HG03039 (cell line): ENCODE measurements at regions not wholly inside any gene's neighbourhood (a gene's known extent, or its start where the extent isn't known, plus 50 kb on each side); places are given as distances from the start of the nearest gene placed in this dataset.
"Not testable (repeated sequence)": the region's sequence is repeated elsewhere in the genome, so short reads cannot be mapped to it uniquely, and the experiment has no call there.

Experiments used
- ATAC-seq: cut with Tn5 transposase; IDR thresholded peaks from one replicate; pipeline ENCODE4 v1.9.1; 2021; ENCODE audit warnings: mild to moderate bottlenecking, moderate library complexity; ENCODE audit not compliant: unreplicated experiment

- no peak for ATAC-seq
Measured at GRCh38 chr10:44724415-44725174, 186.5 kb upstream of the TMEM72 start.

DNA sequence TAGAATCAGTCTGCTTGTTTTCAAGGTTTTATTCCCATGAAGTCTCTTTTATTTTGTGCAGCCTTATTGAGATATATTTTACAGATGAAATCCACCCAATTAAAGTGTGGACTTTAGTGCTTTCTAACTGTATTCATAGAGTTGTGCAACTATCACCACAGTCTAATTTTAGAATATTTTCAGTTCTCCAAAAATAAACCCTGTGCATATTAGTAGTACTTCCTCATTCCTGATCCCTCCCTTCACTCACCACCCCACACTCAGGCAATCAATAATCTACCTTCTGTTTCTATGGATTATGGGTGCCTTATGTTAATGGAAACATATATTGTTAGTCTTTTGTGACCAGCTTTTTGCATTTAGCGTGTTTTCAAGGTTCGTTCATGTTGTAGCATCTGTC, 185.7 kb upstream of the TMEM72 start:
- peak; percentile 74 for ATAC-seq

GRCh38 chr10:44731283-44731682, 179.9 kb upstream of the TMEM72 start:
- ATAC-seq: no peak

DNA sequence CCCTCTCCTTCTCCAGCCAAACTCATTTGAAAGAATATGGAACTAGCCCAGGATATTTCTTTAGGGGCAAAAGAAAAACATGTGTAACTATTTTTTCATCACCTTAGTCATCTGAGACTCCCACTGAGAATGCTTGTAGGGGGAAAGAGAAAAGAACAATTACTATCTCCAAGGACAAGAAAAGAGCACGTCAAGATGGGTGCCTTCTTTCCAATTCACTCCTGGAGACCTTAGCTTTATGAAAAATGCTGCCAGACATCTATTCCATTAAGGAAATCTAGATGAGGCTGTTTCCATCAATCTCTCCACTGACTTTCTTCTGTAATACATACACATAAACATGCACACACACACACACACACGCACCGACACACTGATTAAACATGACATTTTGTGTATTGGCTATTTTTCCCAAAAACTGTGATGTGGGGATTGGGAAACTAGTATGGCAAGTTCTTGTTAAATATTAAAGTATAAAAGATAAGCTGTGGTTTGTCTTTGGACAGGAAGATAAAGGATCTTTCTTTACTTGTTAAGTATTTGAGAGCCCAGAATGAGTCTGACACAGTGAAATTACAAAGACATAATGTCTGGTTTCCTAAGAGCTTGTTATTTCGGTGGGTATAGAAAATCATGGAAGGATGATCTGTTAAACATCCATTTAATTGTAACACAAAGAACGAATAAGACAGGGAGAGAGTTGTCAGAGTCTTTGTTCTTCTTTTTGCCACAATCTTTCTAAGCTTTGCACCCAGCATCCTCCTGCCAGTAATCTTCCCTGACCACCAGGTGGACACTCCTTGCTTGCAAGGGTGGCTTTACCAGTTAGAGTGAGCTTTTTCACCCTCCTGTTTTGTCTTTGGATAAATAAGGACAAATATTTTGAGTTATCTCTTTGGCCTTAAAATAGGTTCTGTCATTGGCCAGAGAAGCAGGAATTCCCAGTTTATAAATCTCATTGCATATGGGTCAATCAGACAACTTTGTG, 177.3 kb upstream of the TMEM72 start:
- ATAC-seq: no peak

- no peak for ATAC-seq
Measured at GRCh38 chr10:44742248-44742647, 168.9 kb upstream of the TMEM72 start.

DNA sequence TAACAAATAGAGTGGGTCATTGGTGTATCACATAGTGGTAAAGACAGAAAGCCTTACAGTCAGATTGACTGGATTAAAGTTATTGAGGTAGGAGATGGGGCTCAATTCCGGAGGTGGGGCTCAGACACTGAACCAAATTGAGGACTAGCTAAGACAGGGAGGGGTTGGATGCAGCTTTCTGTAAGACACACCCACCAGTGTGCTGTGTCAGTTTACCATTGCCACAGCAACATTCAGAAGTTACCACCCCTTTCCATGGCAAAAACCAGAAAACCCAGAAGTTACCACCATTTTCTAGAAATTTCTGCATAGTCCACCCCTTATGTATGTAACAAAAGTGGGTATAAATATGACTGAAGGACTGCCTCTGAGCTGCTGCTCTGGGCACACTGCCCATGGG, 167.6 kb upstream of the TMEM72 start:
- ATAC-seq: no peak

DNA sequence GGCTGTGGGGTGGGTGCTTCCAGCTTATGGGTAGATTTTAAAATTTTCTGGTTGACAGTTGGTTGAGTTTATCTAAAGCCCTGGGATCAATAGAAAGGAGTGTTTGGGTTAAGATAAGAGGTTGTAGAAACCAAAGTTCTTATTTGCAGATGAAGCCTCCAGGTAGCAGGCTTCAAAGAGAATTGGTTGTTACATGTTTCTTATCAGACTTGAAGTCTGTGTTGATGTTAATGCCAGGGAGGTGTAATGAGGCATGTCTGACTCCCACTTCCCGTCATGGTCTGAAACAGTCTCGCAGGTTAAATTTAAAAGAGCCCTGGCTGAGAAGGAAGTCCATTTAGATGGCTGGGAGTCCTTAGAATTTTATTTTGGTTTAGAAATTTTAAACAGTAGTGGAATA, 165.2 kb upstream of the TMEM72 start:
- ATAC-seq: no peak

GRCh38 chr10:44747593-44748172, 163.5 kb upstream of the TMEM72 start:
- no peak for ATAC-seq

DNA sequence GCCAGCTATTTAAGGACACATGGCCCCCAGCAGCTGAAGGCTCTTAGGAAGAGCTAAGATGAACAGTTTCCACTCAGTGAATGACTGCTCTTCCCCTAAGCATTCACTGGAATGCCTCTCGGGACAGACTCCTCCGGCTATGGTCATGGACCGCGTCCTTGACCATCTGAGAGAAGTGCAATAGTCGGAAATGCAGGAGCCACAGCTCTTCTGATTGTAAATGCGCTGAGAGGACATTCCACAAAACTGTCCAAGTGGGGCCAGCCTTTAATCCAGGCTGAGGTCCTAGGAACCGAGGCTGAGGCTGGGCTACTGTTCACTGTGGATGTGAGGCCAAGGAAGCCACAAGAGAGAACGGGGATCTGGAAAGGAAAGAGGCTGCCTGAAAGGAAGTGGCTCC, 162.0 kb upstream of the TMEM72 start:
- no peak for ATAC-seq

GRCh38 chr10:44752451-44753441, 158.4 kb upstream of the TMEM72 start:
- no peak for ATAC-seq

DNA sequence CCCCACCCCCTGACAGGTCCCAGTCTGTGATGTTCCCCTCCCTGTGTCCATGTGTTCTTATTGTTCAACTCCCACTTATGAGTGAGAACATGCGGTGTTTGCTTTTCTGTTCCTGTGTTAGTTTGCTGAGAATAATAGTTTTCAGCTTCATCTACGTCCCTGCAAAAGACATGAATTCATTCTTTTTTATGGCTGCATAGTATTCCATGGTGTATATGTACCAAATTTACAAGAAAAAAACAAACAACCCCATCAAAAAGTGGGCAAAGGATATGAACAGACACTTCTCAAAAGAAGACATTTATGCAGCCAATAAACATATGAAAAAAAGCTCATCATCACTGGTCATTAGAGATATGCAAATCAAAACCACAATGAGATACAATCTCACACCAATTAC, 156.8 kb upstream of the TMEM72 start:
- not testable (repeated sequence) for ATAC-seq

- ATAC-seq: no peak
Measured at GRCh38 chr10:44755481-44755880, 155.7 kb upstream of the TMEM72 start.

DNA sequence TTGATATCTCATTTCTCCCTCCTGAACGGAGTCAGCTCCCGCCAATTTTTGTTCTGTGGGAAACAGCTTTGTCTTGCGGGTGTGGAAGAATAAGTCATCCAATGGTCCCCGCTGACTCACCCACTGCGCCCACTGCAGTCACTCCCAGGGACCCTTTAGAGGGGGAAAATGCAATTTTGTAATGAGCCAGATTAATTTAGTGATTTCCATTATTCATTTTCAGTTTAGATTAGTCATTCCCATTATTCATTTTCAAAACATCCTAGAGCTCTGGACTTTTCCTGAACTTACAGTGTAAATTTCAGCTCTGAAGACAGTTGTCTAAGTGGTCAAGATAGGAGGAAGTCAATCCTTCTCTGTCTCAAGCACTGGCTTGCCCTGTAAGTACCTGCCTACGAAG, 154.9 kb upstream of the TMEM72 start:
- no peak for ATAC-seq

DNA sequence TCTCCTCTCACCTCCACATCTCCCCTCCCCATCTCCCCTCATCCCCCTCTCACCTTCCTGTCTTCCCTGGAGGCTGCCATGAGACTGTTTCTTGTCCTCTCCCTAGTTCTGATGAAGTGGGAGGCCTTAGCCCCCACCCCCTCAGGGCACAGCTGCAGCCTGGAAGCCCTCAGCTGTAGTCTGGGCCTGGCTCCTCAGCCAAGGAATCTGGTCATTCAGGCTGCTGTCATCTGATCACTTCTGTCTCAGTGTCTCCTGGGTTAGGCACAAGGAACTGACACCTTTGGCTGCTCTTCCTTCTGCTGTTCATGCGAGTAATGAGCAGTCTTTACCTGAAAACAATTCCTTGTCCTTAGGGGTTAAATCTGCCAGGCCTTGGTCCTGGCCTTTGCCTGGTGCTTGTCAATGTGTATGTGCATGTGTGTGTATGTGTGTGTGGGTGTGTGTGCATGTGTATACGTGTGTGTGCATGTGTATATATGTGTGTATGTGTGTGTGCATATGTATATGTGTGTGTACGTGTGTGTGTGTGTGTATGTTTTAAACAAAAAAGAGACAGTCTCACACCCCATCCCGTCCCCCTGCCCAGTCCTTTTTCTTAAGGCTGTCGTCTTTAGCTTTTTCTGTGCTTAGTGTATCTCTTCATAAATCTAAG, 153.5 kb upstream of the TMEM72 start:
- ATAC-seq: no peak

DNA sequence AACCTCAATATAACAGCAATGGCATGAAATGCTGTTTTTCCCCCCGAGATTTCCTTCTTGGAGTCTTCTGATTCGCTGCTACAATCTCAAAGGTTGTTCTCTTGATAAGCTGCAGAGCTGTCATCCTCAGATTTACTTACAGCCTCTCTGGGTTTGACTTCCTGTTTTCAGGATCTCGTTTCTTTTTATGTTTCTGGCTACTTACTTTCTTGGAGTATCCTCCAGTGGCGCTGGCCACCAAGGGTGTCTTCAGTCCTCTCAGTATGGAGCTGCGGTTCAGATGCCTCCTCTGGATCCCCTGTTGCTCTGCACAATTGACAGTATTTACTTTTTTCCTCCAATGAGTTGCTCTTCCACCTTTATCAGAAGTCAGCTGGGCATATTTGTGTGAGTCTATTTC, 152.0 kb upstream of the TMEM72 start:
- ATAC-seq: no peak

- ATAC-seq: no peak
Measured at GRCh38 chr10:44760513-44760912, 150.6 kb upstream of the TMEM72 start.

DNA sequence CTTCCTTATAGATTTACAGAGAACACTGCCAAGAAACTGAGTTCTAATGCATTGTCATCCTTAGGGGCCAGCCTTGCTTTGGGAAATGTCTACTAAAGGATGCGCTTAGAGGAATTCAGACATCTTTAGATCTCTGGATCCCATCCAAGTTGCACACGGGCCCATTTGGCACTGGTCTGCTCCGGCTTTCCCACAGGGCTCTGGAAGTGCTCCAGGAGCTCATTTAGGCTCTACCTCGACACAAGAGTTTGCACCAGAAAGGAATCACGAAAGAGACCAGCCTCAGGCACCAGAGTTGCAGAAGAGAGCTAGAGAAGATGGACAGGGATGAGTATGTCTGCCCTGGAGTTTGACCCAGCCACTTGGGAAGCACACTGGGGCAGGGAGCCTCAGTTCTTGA, 150.1 kb upstream of the TMEM72 start:
- no peak for ATAC-seq

GRCh38 chr10:44763331-44763730, 147.8 kb upstream of the TMEM72 start:
- no peak for ATAC-seq

DNA sequence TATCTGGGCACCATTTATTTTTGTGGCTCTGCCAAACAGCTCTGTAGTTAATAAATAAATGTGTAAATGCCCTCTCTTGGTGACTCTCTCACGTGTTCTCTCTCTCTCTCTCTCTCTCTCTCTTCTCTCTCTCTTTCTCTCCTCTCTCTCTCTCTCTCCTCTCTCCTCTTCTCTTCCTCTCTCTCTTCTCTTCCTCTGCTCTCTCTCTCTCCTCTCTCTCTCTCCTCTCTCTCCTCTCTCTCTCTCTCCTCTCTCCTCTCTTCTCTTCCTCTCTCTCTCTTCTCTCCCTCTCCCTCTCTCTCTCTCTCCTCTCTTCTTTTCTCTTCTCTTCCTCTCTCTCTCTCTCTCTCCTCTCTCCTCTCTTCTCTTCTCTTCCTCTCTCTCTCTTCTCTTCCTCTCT, 145.8 kb upstream of the TMEM72 start:
- no peak for ATAC-seq

- ATAC-seq: no peak
Measured at GRCh38 chr10:44766631-44767030, 144.5 kb upstream of the TMEM72 start.
